ENCODE measurements at regions not wholly inside any gene's neighbourhood (a gene's known extent, or its start where the extent isn't known, plus 50 kb on each side); places are given as distances from the start of the nearest gene placed in this dataset.

DNA sequence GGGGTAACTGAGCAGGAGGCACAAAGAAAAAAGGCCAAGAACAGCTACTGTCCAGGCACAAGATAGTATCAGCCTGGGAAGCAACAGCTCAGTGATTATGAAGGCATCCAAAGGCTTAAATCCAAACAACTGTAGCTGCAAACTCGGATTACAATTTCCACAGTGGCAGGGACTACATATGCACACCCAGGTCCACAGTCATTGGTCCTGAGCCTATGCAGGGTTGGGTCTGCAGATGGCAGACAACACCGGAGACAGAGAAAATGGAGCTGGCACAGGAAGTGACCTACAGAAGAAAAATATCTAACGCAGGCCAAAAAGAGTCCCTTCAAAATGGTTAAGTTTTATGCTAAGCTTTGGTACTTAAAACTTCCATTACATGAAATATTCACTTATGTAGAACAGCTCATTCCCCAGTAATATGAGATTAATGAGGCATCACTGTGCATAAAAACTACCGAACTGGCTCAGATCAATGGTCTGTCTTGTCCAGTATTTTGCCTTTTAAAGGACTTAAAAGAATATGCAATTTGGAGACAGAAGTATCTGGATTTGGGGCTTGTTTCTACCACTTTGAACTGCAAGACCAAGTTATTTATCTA lies 132.1 kb downstream of the SUCLG1 start:
- TF ChIP-seq, protein P1, sequence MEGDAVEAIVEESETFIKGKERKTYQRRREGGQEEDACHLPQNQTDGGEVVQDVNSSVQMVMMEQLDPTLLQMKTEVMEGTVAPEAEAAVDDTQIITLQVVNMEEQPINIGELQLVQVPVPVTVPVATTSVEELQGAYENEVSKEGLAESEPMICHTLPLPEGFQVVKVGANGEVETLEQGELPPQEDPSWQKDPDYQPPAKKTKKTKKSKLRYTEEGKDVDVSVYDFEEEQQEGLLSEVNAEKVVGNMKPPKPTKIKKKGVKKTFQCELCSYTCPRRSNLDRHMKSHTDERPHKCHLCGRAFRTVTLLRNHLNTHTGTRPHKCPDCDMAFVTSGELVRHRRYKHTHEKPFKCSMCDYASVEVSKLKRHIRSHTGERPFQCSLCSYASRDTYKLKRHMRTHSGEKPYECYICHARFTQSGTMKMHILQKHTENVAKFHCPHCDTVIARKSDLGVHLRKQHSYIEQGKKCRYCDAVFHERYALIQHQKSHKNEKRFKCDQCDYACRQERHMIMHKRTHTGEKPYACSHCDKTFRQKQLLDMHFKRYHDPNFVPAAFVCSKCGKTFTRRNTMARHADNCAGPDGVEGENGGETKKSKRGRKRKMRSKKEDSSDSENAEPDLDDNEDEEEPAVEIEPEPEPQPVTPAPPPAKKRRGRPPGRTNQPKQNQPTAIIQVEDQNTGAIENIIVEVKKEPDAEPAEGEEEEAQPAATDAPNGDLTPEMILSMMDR (IDR thresholded peaks at IDR 0.05) = no peak
- TF ChIP-seq EP300 (IDR thresholded peaks at IDR 0.05) (no peak), POLR2AphosphoS5 (IDR thresholded peaks at IDR 0.05) (no peak)

Data from upper lobe of left lung (tissue), 4 donors.